Endothelial cell of umbilical vein (primary cell): ENCODE measurements at regions not wholly inside any gene's neighbourhood (a gene's known extent, or its start where the extent isn't known, plus 50 kb on each side); places are given as distances from the start of the nearest gene placed in this dataset.

Source experiments
- CTCF ChIP-seq, 2 donors: IDR thresholded peaks; 1 replicate in 1 of 2; 2 replicates in 1 of 2; pipeline ENCODE4 v1.5.1; 2011; ENCODE audit warnings: low read length in 2 of 2, mild to moderate bottlenecking in 2 of 2, moderate library complexity in 2 of 2, control low read depth in 1 of 2, inconsistent platforms in 1 of 2, low read depth in 1 of 2; ENCODE audit not compliant: insufficient read depth in 1 of 2; ENCODE audit errors: extremely low read depth in 1 of 2
- EZH2 ChIP-seq: IDR thresholded peaks from 2 replicates; pipeline ENCODE4 v1.6.1; 2012; ENCODE audit warnings: borderline replicate concordance, low read depth, mild to moderate bottlenecking, moderate library complexity, low read length, inconsistent platforms; ENCODE audit not compliant: severe bottlenecking
- POLR2A ChIP-seq: IDR thresholded peaks from 2 replicates; pipeline ENCODE4 v1.6.1; 2012; ENCODE audit warnings: low read depth, mild to moderate bottlenecking, control low read depth, low read length

- TF ChIP-seq POLR2A (no peak), CTCF (IDR thresholded peaks at IDR 0.05; ENCODE audit: extremely low read depth in 1 of 2, insufficient read depth in 1 of 2, low read depth in 1 of 2, low read length in 2 of 2) (no peak), EZH2 (no peak)
Observed at GRCh38 chr1:59046134-59046533, 250.8 kb upstream of the FGGY start.
